Progenitor cell of endocrine pancreas (in vitro differentiated cells): ENCODE measurements at regions not wholly inside any gene's neighbourhood (a gene's known extent, or its start where the extent isn't known, plus 50 kb on each side); places are given as distances from the start of the nearest gene placed in this dataset.
A peak's percentile ranks its signal among the peaks of the same experiment; 100 is the strongest.

ENCODE experiments used
- DNase-seq: peaks from one replicate; pipeline ENCODE4 v3.0.0; 2021; ENCODE audit warnings: low spot score; ENCODE audit not compliant: unreplicated experiment
- H3K27ac Mint-ChIP-seq: 2 replicates; pipeline ENCODE4 v1.8.0; 2021; ENCODE audit warnings: mild to moderate bottlenecking, moderate library complexity, mixed read lengths
- H3K27me3 Mint-ChIP-seq: 2 replicates; pipeline ENCODE4 v1.8.0; 2021; ENCODE audit warnings: mixed read lengths
- H3K36me3 Mint-ChIP-seq: 2 replicates; pipeline ENCODE4 v1.8.0; 2022; ENCODE audit warnings: mixed read lengths; ENCODE audit not compliant: insufficient read depth
- H3K4me1 Mint-ChIP-seq: 2 replicates; pipeline ENCODE4 v1.8.0; 2021; ENCODE audit warnings: low read depth, mixed read lengths
- H3K4me3 Mint-ChIP-seq: 2 replicates; pipeline ENCODE4 v1.8.0; 2021; ENCODE audit warnings: low read depth, mild to moderate bottlenecking, moderate library complexity, mixed read lengths
- H3K9me3 Mint-ChIP-seq: 2 replicates; pipeline ENCODE4 v1.8.0; 2021; ENCODE audit warnings: low read depth, mixed read lengths
- TF ChIP-seq, protein P1 (sequence below): fragments of 200-600 bp; sonication (generic); IDR thresholded peaks from one replicate; pipeline ENCODE4 v1.5.0; 2021; ENCODE audit warnings: antibody characterized with exemption, mild to moderate bottlenecking; ENCODE audit not compliant: unreplicated experiment

DNA sequence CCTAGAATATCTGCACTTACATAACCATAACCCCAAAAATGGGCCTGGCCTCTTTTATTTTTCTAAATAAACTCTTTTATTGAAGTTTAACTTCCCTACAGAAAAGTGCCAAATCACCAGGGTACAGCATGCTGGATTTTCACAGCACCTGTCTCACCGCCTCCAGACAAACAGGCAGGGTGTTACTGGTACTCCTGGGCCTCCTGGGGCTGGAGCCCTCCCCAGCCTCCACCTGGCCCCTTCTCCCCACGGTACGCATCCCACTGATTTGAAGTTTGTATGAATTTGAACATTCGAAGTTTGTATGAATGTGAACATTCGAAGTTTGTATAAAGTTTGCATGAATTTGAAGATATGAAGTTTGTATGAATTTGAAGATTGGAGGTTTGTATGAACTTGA, 232.1 kb downstream of the NDUFA10 start:
- no peak overlapping the region for H3K4me3 Mint-ChIP-seq
- H3K27ac Mint-ChIP-seq, result peak overlapping the region; percentile 82
- H3K27me3 Mint-ChIP-seq, result peaks cover 11% of the 10 kb centered on the region
- no peak for DNase-seq
- no peaks in the 10 kb centered on the region for H3K4me1 Mint-ChIP-seq
- H3K9me3 Mint-ChIP-seq, result no peaks in the 10 kb centered on the region
- H3K36me3 Mint-ChIP-seq, result no peaks in the 10 kb centered on the region
- TF ChIP-seq, protein P1, sequence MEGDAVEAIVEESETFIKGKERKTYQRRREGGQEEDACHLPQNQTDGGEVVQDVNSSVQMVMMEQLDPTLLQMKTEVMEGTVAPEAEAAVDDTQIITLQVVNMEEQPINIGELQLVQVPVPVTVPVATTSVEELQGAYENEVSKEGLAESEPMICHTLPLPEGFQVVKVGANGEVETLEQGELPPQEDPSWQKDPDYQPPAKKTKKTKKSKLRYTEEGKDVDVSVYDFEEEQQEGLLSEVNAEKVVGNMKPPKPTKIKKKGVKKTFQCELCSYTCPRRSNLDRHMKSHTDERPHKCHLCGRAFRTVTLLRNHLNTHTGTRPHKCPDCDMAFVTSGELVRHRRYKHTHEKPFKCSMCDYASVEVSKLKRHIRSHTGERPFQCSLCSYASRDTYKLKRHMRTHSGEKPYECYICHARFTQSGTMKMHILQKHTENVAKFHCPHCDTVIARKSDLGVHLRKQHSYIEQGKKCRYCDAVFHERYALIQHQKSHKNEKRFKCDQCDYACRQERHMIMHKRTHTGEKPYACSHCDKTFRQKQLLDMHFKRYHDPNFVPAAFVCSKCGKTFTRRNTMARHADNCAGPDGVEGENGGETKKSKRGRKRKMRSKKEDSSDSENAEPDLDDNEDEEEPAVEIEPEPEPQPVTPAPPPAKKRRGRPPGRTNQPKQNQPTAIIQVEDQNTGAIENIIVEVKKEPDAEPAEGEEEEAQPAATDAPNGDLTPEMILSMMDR, result no peak

DNA sequence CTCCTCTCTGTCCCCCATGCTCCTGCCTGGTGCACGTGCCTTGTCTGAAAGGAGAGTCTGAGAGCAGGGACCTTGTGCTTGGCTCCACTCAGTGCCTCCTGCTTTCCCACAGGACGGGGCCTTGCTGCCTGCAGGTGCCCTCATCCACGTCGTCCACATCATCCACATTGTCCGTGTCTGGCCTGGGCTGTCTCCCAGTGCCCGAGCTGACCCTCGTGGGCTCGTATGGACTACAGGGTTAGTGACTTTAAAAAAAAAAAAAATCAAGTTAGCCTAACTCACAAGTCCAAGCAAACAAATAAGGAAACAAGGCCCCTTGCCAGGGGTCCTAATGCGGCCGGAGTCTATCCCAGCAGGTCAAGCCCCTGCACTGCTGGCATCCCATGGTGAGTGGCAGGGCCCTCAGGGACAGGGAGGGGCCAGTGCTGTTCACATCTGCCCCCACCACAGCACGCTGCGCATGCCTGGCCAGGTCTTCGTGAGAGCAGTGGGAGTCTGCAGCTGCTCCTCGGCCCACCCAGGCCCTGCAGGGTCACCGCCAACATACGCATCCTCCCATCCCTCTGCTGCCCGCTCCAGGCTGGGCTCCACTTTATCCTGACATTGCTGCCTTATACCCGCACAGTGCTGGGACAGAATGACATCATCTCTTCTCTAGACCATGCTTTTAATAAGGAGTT, 232.6 kb downstream of the NDUFA10 start:
- TF ChIP-seq, protein P1, result no peak
- DNase-seq, result no peak
- Mint-ChIP-seq H3K4me3 (no peak overlapping the region), H3K27me3 (peaks cover 11% of the 10 kb centered on the region), H3K36me3 (no peaks in the 10 kb centered on the region), H3K4me1 (no peaks in the 10 kb centered on the region), H3K9me3 (no peaks in the 10 kb centered on the region), H3K27ac (peak overlapping the region; percentile 82)

DNA sequence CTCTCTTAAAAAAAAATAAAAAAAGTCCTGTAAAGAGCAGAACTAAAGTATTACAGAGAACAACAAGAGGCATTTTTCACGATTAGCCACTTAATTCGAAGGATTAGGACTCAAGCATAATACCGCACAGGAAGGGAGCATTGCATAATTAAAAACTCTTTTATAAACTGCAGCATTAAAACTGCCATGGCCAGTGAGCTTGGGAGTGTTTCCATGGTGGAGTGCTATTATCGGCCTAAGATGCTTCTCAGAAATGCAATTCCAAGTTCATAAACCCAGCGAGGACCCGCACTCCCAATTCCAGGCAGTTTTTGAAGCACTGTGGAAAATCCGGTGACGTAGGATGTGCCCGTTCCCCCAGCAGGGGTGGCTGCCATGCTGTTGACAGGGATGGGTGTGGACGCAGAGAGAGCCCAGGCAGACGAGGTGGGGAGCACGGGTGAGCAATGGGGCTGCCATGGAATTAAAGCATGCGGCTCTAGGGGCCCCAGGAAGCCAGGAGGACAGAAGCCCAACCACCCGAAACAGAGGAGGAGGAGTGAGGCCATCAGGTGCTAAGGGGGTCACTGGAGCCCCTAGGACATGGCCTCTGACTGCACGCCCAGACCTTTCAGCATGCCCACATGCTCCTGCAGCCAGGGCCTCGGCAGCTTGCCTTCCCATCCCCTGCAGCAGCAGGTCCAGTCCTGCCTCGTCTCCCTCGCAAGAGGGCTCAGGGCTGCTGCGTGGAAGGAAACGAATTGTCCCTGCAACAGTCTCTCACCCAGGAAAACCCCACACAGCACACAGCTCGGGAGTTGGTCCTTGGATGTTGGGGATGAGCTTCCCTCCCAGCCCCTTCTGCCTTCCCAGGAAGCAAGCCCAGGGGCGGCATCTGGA, 233.4 kb downstream of the NDUFA10 start:
- H3K9me3 Mint-ChIP-seq, result no peaks in the 10 kb centered on the region
- TF ChIP-seq, protein P1, result no peak
- no peak overlapping the region for H3K4me3 Mint-ChIP-seq
- H3K27me3 Mint-ChIP-seq, result peaks cover 11% of the 10 kb centered on the region
- DNase-seq, result no peak
- no peaks in the 10 kb centered on the region for H3K4me1 Mint-ChIP-seq
- H3K27ac Mint-ChIP-seq, result no peak overlapping the region
- H3K36me3 Mint-ChIP-seq, result no peaks in the 10 kb centered on the region

DNA sequence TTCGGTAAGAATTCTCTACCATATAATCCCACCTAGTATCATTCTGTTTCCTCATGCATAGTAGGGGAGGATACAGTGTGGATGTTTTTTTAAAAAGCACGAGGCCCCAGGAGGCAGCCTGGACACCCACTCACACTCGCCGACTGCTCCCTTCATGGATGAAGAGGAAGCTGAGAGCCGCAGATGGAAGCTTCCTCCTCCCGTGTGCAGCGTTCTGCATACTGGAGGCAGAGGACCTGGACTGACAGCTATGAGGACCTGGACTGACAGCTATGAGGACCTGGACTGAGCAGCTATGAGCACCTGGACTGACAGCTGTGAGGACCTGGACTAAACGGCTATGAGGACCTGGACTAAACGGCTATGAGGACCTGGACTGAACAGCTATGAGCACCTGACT, 234.4 kb downstream of the NDUFA10 start:
- Mint-ChIP-seq H3K36me3 (no peaks in the 10 kb centered on the region), H3K9me3 (no peaks in the 10 kb centered on the region), H3K27me3 (peaks cover 11% of the 10 kb centered on the region), H3K4me3 (no peak overlapping the region), H3K27ac (no peak overlapping the region), H3K4me1 (no peaks in the 10 kb centered on the region)
- DNase-seq, result no peak
- TF ChIP-seq, protein P1, result no peak

DNA sequence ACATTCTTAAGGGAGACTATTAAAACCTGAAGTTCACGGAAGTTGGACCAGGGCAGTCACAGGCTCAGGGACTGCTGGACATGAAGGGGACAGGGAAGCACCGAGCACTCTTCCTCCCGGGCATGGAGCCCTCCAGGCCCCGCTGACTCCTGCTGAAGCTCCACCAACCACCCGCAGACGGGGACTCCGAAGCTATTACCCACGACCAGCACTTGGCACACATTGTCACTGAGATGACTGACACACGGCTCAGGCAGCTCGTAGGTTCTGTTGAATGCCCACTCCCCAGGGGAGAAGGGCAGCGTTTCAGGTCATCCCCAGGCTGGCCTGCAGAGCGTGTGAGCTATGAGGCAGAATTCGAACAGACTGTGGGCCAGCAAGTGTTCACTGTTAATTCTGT, 234.8 kb downstream of the NDUFA10 start:
- TF ChIP-seq, protein P1, result no peak
- Mint-ChIP-seq H3K4me3 (no peak overlapping the region), H3K36me3 (no peaks in the 10 kb centered on the region), H3K4me1 (no peaks in the 10 kb centered on the region), H3K27ac (no peak overlapping the region), H3K27me3 (peaks cover 11% of the 10 kb centered on the region), H3K9me3 (no peaks in the 10 kb centered on the region)
- DNase-seq, result no peak
